ENCODE measurements at regions not wholly inside any gene's neighbourhood (a gene's known extent, or its start where the extent isn't known, plus 50 kb on each side); places are given as distances from the start of the nearest gene placed in this dataset.
"Not testable (repeated sequence)": the region's sequence is repeated elsewhere in the genome, so short reads cannot be mapped to it uniquely, and the experiment has no call there.

- not testable (repeated sequence) for TF ChIP-seq ZNF274 (IDR thresholded peaks at IDR 0.05; ENCODE audit: low read depth, low read length); YY1 (IDR thresholded peaks at IDR 0.05; ENCODE audit: insufficient read depth, insufficient read length); SUZ12 (IDR thresholded peaks at IDR 0.05; ENCODE audit: extremely low read depth, insufficient read depth, insufficient read length)
Measured at GRCh38 chr15:95205830-95206229, 974.5 kb downstream of the MCTP2 start.
